Caco-2 (cell line): ENCODE measurements at regions not wholly inside any gene's neighbourhood (a gene's known extent, or its start where the extent isn't known, plus 50 kb on each side); places are given as distances from the start of the nearest gene placed in this dataset.

Experiments
- BruUV-seq: library from RNA; stranded (reverse); fragments of 400-500 nt; replicated peaks from 2 replicates; lab custom pipeline; 2021; lab: Mats Ljungman, UMichigan
- CTCF ChIA-PET: fragments of 300-600 bp; sonication (Branson Sonifier 250); formaldehyde crosslinking; loops from one replicate; lab custom pipeline; 2022; ENCODE audit warnings: antibody characterized with exemption; lab: Charles Lee
- POLR2A ChIA-PET: fragments of 300-600 bp; sonication (Branson Sonifier 250); formaldehyde crosslinking; loops from one replicate; lab custom pipeline; 2022; ENCODE audit warnings: antibody characterized with exemption; lab: Charles Lee
- DNase-seq, 2 experiments: peaks; one replicate each; pipeline versions ENCODE4 v3.0.0 to v3.0.0-alpha.2; 2020 to 2022
- H3K27me3 ChIP-seq: replicated peaks from 2 replicates; pipeline ENCODE4 v1.6.0; 2011; ENCODE audit warnings: low read length; ENCODE audit not compliant: control insufficient read depth, insufficient read depth
- H3K36me3 ChIP-seq: 2 replicates; pipeline ENCODE4 v1.5.1; 2011; ENCODE audit warnings: low read length; ENCODE audit not compliant: control insufficient read depth, insufficient read depth
- H3K4me1 ChIP-seq: fragments of 250-450 bp; sonication (Bioruptor Pico); 2 replicates; pipeline ENCODE4 v1.5.1; 2020; ENCODE audit warnings: mild to moderate bottlenecking
- H3K4me3 ChIP-seq: 2 replicates; pipeline ENCODE4 v1.5.1; 2011; ENCODE audit warnings: low read depth, mild to moderate bottlenecking, control low read depth, low read length
- H3K9me3 ChIP-seq: fragments of 250-450 bp; sonication (Bioruptor Pico); 2 replicates; pipeline ENCODE4 v1.5.1; 2020; ENCODE audit warnings: mild to moderate bottlenecking, moderate library complexity
- H3K27ac Mint-ChIP-seq: one replicate; pipeline ENCODE4 v1.8.0; 2022; ENCODE audit warnings: mixed read lengths; ENCODE audit not compliant: unreplicated experiment
- H3K27me3 Mint-ChIP-seq: one replicate; pipeline ENCODE4 v1.8.0; 2022; ENCODE audit warnings: mixed read lengths; ENCODE audit not compliant: insufficient read depth, unreplicated experiment
- H3K36me3 Mint-ChIP-seq: one replicate; pipeline ENCODE4 v1.8.0; 2022; ENCODE audit warnings: mild to moderate bottlenecking, mixed read lengths; ENCODE audit not compliant: insufficient read depth, unreplicated experiment
- H3K4me1 Mint-ChIP-seq: one replicate; pipeline ENCODE4 v1.8.0; 2022; ENCODE audit warnings: low read depth, mixed read lengths; ENCODE audit not compliant: unreplicated experiment
- H3K4me3 Mint-ChIP-seq: one replicate; pipeline ENCODE4 v1.8.0; 2022; ENCODE audit warnings: mild to moderate bottlenecking, moderate library complexity, mixed read lengths; ENCODE audit not compliant: unreplicated experiment
- H3K9me3 Mint-ChIP-seq: one replicate; pipeline ENCODE4 v1.8.0; 2022; ENCODE audit warnings: mixed read lengths; ENCODE audit not compliant: unreplicated experiment
- CTCF ChIP-seq, 2 experiments: fragments of 200-600 bp in 1 of 2; IDR thresholded peaks; 1 replicate in 1 of 2; 2 replicates in 1 of 2; pipeline versions ENCODE4 v1.5.1 to v1.8.0; 2011 to 2022; ENCODE audit warnings: antibody characterized with exemption in 1 of 2, control low read depth in 1 of 2, inconsistent platforms in 1 of 2, low read depth in 1 of 2, low read length in 1 of 2, mild to moderate bottlenecking in 1 of 2, moderate library complexity in 1 of 2; ENCODE audit not compliant: insufficient read depth in 1 of 2, severe bottlenecking in 1 of 2, unreplicated experiment in 1 of 2
- intact Hi-C: fragments of 100-400 bp; cut with micrococcal nuclease; formaldehyde crosslinking; loops from one replicate; pipeline ENCODE4 v1.10.0; 2022; ENCODE audit not compliant: unreplicated experiment

DNA sequence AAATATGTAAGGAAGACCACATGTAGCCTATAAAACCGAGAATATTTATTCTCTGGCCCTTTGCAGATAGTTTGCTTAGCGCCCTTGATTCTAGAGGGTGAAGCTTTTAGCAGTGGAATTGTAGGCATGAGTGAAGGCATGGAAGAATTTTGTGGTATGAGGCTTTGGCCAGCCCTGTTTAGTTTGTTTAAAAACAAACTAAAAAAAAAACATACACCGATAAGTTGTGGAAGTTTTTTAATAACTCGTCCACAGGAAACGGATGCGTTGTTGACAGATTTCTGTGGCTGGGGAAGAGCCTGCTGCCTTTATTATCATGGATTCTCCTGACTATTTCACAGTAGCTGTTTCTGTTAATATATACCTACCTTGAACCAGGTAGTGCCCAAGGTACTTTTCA lies 194.7 kb upstream of the LNX1 start:
- BruUV-seq: no TSS peak
- Histone ChIP-seq H3K36me3 (no peaks in the 10 kb centered on the region), H3K4me3 (no peak overlapping the region), H3K4me1 (peaks cover 16% of the 10 kb centered on the region), H3K9me3 (no peaks in the 10 kb centered on the region), H3K27me3 (no peaks in the 10 kb centered on the region)
- H3K27me3 Mint-ChIP-seq: no peaks in the 10 kb centered on the region
- intact Hi-C loops: no loop called here
- H3K4me3 Mint-ChIP-seq: no peak overlapping the region
- TF ChIP-seq CTCF (IDR thresholded peaks at IDR 0.05; ENCODE audit: insufficient read depth in 1 of 2, low read depth in 1 of 2, low read length in 1 of 2, severe bottlenecking in 1 of 2, unreplicated experiment in 1 of 2): no peak
- H3K36me3 Mint-ChIP-seq: no peaks in the 10 kb centered on the region
- POLR2A ChIA-PET: no interaction called here
- no peaks in the 10 kb centered on the region for H3K9me3 Mint-ChIP-seq
- CTCF ChIA-PET: no interaction called here
- no peak overlapping the region for H3K27ac Mint-ChIP-seq
- H3K4me1 Mint-ChIP-seq: peaks cover 26% of the 10 kb centered on the region
- no peak for DNase-seq

DNA sequence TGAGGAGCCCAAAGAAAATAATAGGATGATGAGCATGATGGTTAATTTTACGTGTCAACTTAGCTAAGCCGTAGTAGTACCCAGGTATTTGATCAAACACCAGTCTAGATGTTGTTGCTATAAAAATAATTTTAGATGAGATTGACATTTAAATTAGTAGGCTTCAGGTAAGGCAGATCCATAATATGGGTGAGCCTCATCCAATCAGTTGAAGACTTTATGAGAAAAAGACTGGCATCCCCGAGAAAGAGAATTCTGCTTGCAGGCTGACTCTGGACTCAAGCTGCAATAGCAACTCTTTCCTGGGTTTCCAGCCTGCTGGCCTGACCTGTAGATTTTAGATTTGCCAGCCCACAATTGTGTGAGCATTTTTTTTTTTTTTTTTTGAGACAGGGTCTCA lies 192.8 kb upstream of the LNX1 start:
- H3K9me3 Mint-ChIP-seq: no peaks in the 10 kb centered on the region
- DNase-seq: no peak
- no peaks in the 10 kb centered on the region for H3K36me3 Mint-ChIP-seq
- ChIA-PET POLR2A (no interaction called here), CTCF (no interaction called here)
- no peaks in the 10 kb centered on the region for H3K27me3 Mint-ChIP-seq
- H3K4me3 Mint-ChIP-seq: no peak overlapping the region
- H3K9me3 ChIP-seq: no peaks in the 10 kb centered on the region
- no peak overlapping the region for H3K4me3 ChIP-seq
- BruUV-seq: no TSS peak
- no peaks in the 10 kb centered on the region for H3K27me3 ChIP-seq
- H3K4me1 ChIP-seq: peaks cover 34% of the 10 kb centered on the region
- H3K27ac Mint-ChIP-seq: no peak overlapping the region
- peaks cover 26% of the 10 kb centered on the region for H3K4me1 Mint-ChIP-seq
- no peaks in the 10 kb centered on the region for H3K36me3 ChIP-seq
- intact Hi-C loops: loop anchor here (5.0 kb wide), 2 partner anchors 433 to 767 kb away; no protein-coding TSS in a partner anchor
- no peak for TF ChIP-seq CTCF (IDR thresholded peaks at IDR 0.05; ENCODE audit: insufficient read depth in 1 of 2, low read depth in 1 of 2, low read length in 1 of 2, severe bottlenecking in 1 of 2, unreplicated experiment in 1 of 2)

DNA sequence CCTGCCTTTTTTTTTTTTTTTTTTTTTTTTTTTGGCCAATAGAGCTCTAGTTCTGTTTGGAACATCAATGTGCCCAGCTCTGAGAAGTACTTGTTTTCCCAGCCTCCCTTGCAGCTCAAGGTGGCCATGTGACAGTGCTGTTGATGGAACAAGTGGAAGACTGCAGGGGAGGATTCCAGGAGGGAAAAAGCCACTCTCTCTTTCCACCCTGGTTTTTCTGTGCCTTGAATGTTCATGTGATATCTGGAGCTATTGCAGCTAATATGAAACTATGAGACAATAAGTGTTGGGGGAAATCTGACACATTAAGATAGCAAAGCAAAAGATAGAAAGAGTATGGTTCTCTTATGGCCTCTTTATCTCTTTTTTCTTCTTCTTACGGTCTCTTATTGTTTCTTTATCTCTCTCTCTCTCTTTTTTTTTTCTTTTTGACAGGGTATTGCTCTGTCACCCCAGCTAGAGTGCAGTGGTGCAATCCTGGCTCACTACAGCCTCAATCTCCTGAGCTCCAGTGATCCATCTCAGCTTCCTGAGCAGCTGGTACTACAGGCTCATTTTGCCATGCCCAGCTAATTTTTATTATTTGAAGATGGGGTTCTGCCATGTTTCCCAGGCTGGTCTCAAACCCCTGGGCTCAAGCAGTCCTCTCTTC lies 192.0 kb upstream of the LNX1 start:
- Histone ChIP-seq H3K36me3 (no peaks in the 10 kb centered on the region), H3K27me3 (no peaks in the 10 kb centered on the region), H3K4me3 (no peak overlapping the region), H3K9me3 (no peaks in the 10 kb centered on the region), H3K4me1 (peaks cover 41% of the 10 kb centered on the region)
- no peak for TF ChIP-seq CTCF (IDR thresholded peaks at IDR 0.05; ENCODE audit: insufficient read depth in 1 of 2, low read depth in 1 of 2, low read length in 1 of 2, severe bottlenecking in 1 of 2, unreplicated experiment in 1 of 2)
- no peak overlapping the region for H3K4me3 Mint-ChIP-seq
- H3K9me3 Mint-ChIP-seq: no peaks in the 10 kb centered on the region
- H3K27me3 Mint-ChIP-seq: no peaks in the 10 kb centered on the region
- intact Hi-C loops: loop anchor here (5.0 kb wide), 2 partner anchors 434 to 766 kb away; no protein-coding TSS in a partner anchor
- no peaks in the 10 kb centered on the region for H3K36me3 Mint-ChIP-seq
- no peak for DNase-seq
- H3K27ac Mint-ChIP-seq: no peak overlapping the region
- ChIA-PET POLR2A (no interaction called here), CTCF (no interaction called here)
- no TSS peak for BruUV-seq
- H3K4me1 Mint-ChIP-seq: peaks cover 24% of the 10 kb centered on the region
